ACC112 (cell line): ENCODE measurements at regions not wholly inside any gene's neighbourhood (a gene's known extent, or its start where the extent isn't known, plus 50 kb on each side); places are given as distances from the start of the nearest gene placed in this dataset.
"Not testable (repeated sequence)": the region's sequence is repeated elsewhere in the genome, so short reads cannot be mapped to it uniquely, and the experiment has no call there.

Experiments
- H2AFZ ChIP-seq: fragments of 200-600 bp; sonication (generic); one replicate; pipeline ENCODE4 v1.6.0; 2017; ENCODE audit warnings: antibody characterized with exemption, low read length; ENCODE audit not compliant: unreplicated experiment
- H3K27ac ChIP-seq: fragments of 200-600 bp; sonication (generic); 2 replicates; pipeline ENCODE4 v1.5.1; 2014; ENCODE audit warnings: low read depth, mild to moderate bottlenecking, antibody characterized with exemption, low read length, moderate library complexity
- H3K27me3 ChIP-seq: fragments of 200-600 bp; sonication (generic); 2 replicates; pipeline ENCODE4 v1.6.1; 2014; ENCODE audit warnings: mild to moderate bottlenecking, antibody characterized with exemption, low read length, moderate library complexity, mixed read lengths; ENCODE audit not compliant: insufficient read depth
- H3K36me3 ChIP-seq: fragments of 200-600 bp; sonication (generic); 2 replicates; pipeline ENCODE4 v1.6.1; 2016; ENCODE audit warnings: mild to moderate bottlenecking, antibody characterized with exemption, low read length, moderate library complexity, mixed read lengths; ENCODE audit not compliant: insufficient read depth
- H3K4me1 ChIP-seq: fragments of 200-600 bp; sonication (generic); one replicate; pipeline ENCODE4 v1.6.1; 2016; ENCODE audit warnings: low read length, mixed read lengths; ENCODE audit not compliant: insufficient read depth, unreplicated experiment, control insufficient read depth
- H3K4me3 ChIP-seq: fragments of 200-600 bp; sonication (generic); 2 replicates; pipeline ENCODE4 v1.5.1; 2014; ENCODE audit warnings: mild to moderate bottlenecking, low read depth, low read length
- H3K79me2 ChIP-seq: fragments of 200-600 bp; sonication (generic); one replicate; pipeline ENCODE4 v1.6.0; 2016; ENCODE audit warnings: low read length; ENCODE audit not compliant: control insufficient read depth, unreplicated experiment, insufficient read depth

- Histone ChIP-seq H3K27ac (no peak overlapping the region), H2AFZ (no peak overlapping the region), H3K36me3 (no peaks in the 10 kb centered on the region), H3K4me3 (no peak overlapping the region), H3K27me3 (no peaks in the 10 kb centered on the region), H3K79me2 (no peaks in the 10 kb centered on the region), H3K4me1 (no peaks in the 10 kb centered on the region)
Observed at GRCh38 chr14:106530423-106531107, 1004.2 kb downstream of the TMEM121 start.

DNA sequence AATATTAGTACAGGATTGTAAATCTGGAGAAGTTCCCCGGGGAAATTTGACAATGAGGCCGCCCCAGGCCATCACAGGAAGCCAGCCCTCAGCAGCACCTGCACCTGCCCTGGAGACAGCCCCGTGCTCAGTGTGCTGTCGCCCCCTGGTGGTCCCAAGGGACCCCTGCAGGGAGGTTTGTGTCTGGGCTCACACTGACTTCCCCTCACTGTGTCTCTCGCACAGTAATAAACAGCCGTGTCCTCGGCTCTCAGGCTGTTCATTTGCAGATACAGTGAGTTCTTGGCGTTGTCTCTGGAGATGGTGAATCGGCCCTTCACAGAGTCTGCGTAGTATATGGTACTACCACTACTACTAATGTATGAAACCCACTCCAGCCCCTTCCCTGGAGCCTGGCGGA, 1011.2 kb downstream of the TMEM121 start:
- not testable (repeated sequence) for H3K4me1 ChIP-seq, H3K27me3 ChIP-seq, H3K4me3 ChIP-seq, H3K79me2 ChIP-seq, H3K36me3 ChIP-seq, H2AFZ ChIP-seq, H3K27ac ChIP-seq

- Histone ChIP-seq H3K27ac (no peak overlapping the region), H3K36me3 (no peaks in the 10 kb centered on the region), H3K4me3 (no peak overlapping the region), H2AFZ (no peak overlapping the region), H3K4me1 (no peaks in the 10 kb centered on the region), H3K79me2 (no peaks in the 10 kb centered on the region), H3K27me3 (no peaks in the 10 kb centered on the region)
Observed at GRCh38 chr14:106538201-106538600, 1011.8 kb downstream of the TMEM121 start.

GRCh38 chr14:106547735-106548434, 1021.5 kb downstream of the TMEM121 start:
- Histone ChIP-seq H3K4me3 (no peak overlapping the region), H2AFZ (no peak overlapping the region), H3K27me3 (no peaks in the 10 kb centered on the region), H3K4me1 (no peaks in the 10 kb centered on the region), H3K27ac (no peak overlapping the region), H3K79me2 (no peaks in the 10 kb centered on the region), H3K36me3 (no peaks in the 10 kb centered on the region)

- Histone ChIP-seq H3K4me1 (no peaks in the 10 kb centered on the region), H3K36me3 (no peaks in the 10 kb centered on the region), H3K27ac (no peak overlapping the region), H2AFZ (no peak overlapping the region), H3K79me2 (no peaks in the 10 kb centered on the region), H3K27me3 (no peaks in the 10 kb centered on the region), H3K4me3 (no peak overlapping the region)
Observed at GRCh38 chr14:106549064-106549463, 1022.7 kb downstream of the TMEM121 start.

GRCh38 chr14:106551265-106551664, 1024.9 kb downstream of the TMEM121 start:
- H3K4me3 ChIP-seq: no peak overlapping the region
- no peak overlapping the region for H2AFZ ChIP-seq
- no peaks in the 10 kb centered on the region for H3K4me1 ChIP-seq
- no peaks in the 10 kb centered on the region for H3K79me2 ChIP-seq
- H3K36me3 ChIP-seq: no peaks in the 10 kb centered on the region
- H3K27ac ChIP-seq: no peak overlapping the region
- no peaks in the 10 kb centered on the region for H3K27me3 ChIP-seq

DNA sequence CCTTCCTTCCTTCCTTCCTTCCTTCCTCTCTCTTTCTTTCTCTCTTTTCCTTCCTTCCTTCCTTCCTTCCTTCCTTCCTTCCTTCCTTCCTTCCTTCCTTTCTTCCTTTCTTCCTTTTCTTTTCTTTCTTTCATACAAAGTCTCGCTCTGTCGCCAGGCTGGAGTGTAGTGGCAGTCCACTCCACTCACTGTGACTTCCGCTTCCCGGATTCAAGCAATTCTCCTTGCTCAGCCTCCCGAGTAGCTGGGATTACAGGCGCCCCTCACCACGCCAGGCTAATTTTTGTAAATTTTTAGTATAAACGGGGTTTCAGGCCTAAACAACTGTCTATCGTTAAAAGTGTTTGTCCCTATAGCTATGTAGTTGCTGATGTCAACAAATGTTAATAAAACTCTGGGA, 1029.8 kb downstream of the TMEM121 start:
- not testable (repeated sequence) for H3K27me3 ChIP-seq, H2AFZ ChIP-seq, H3K27ac ChIP-seq, H3K79me2 ChIP-seq, H3K36me3 ChIP-seq, H3K4me1 ChIP-seq, H3K4me3 ChIP-seq

DNA sequence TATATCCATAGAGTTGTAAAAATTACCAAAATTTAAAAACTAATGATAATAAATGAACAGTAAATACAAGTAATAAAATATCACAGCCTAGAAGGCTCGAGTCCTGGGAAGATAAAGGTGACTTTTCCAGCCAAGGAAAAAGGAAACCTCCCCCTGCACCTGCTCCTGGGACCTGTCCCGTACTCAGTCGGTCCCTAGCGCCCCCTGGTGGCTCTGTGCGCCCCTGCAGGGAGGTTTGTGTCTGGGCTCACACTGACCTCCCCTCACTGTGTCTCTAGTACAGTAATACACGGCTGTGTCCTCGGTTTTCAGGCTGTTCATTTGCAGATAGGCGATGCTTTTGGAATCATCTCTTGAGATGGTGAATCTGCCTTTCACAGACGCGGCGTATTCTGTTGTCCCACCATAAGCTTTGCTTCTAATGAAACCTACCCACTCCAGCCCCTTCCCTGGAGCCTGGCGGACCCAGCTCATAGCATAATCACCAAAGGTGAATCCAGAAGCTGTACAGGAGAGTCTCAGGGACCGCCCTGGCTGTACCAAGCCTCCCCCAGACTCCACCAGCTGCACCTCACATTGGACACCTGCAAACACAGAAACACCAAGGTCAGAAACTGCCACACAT, 1030.4 kb downstream of the TMEM121 start:
- Histone ChIP-seq H2AFZ (no peak overlapping the region), H3K4me3 (no peak overlapping the region), H3K79me2 (no peaks in the 10 kb centered on the region), H3K36me3 (no peaks in the 10 kb centered on the region), H3K27ac (no peak overlapping the region), H3K4me1 (no peaks in the 10 kb centered on the region), H3K27me3 (no peaks in the 10 kb centered on the region)

DNA sequence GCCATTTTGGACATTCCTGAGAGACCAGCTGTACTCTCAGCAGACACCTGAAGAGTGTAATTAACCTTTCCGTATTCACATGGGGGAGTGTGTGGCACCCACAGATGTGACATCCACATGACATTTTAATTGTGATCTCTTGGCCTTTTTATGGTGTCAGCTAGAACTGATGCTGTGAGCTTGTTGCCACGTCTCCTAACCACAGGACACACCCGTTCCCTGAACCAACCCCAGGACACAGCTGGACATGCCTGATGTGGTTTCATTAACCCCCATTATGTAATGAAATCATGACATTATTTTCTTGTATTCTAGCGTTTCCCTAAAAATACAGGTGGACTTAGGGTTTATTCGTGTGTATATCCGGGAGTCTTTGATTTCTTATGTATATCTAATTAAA, 1036.1 kb downstream of the TMEM121 start:
- Histone ChIP-seq H3K4me1 (no peaks in the 10 kb centered on the region), H3K36me3 (no peaks in the 10 kb centered on the region), H2AFZ (no peak overlapping the region), H3K27ac (no peak overlapping the region), H3K4me3 (no peak overlapping the region), H3K27me3 (no peaks in the 10 kb centered on the region), H3K79me2 (no peaks in the 10 kb centered on the region)

- Histone ChIP-seq H2AFZ (no peak overlapping the region), H3K4me1 (no peaks in the 10 kb centered on the region), H3K36me3 (no peaks in the 10 kb centered on the region), H3K79me2 (no peaks in the 10 kb centered on the region), H3K4me3 (no peak overlapping the region), H3K27me3 (no peaks in the 10 kb centered on the region), H3K27ac (no peak overlapping the region)
Observed at GRCh38 chr14:106564058-106564643, 1037.8 kb downstream of the TMEM121 start.
